Cardiac muscle cell (in vitro differentiated cells and primary cell): ENCODE measurements at regions not wholly inside any gene's neighbourhood (a gene's known extent, or its start where the extent isn't known, plus 50 kb on each side); places are given as distances from the start of the nearest gene placed in this dataset.
"Not testable (repeated sequence)": the region's sequence is repeated elsewhere in the genome, so short reads cannot be mapped to it uniquely, and the experiment has no call there.

Experiments used
- DNase-seq, 2 donors: peaks; one replicate each; pipeline versions ENCODE4 v3.0.0 to v3.0.0-alpha.2; 2010 to 2017; ENCODE audit warnings: low read depth in 1 of 2, low spot score in 1 of 2
- H3K27ac ChIP-seq: fragments of 200-600 bp; sonication (generic); 2 replicates; pipeline ENCODE4 v1.5.1; 2016
- H3K27me3 ChIP-seq: fragments of 200-600 bp; sonication (generic); 2 replicates; pipeline ENCODE4 v1.6.0; 2016; ENCODE audit warnings: control low read depth
- H3K36me3 ChIP-seq: fragments of 200-600 bp; sonication (generic); 2 replicates; pipeline ENCODE4 v1.5.1; 2016; ENCODE audit warnings: control low read depth
- H3K4me1 ChIP-seq: fragments of 200-600 bp; sonication (generic); 2 replicates; pipeline ENCODE4 v1.8.1; 2017; ENCODE audit warnings: low read depth, mild to moderate bottlenecking, mixed run types
- H3K4me3 ChIP-seq: fragments of 200-600 bp; sonication (generic); 2 replicates; pipeline ENCODE4 v1.5.1; 2016; ENCODE audit warnings: mild to moderate bottlenecking
- H3K9me3 ChIP-seq: fragments of 200-600 bp; sonication (generic); 2 replicates; pipeline ENCODE4 v1.5.1; 2017; ENCODE audit warnings: low read depth, mild to moderate bottlenecking, control low read depth
- CTCF ChIP-seq: IDR thresholded peaks from 2 replicates; pipeline ENCODE4 v1.5.1; 2012; ENCODE audit warnings: low read depth, mild to moderate bottlenecking, low read length

- Histone ChIP-seq H3K4me1 (peaks cover 5% of the 10 kb centered on the region), H3K27ac (no peak overlapping the region), H3K4me3 (no peak overlapping the region), H3K27me3 (no peaks in the 10 kb centered on the region), H3K9me3 (no peaks in the 10 kb centered on the region), H3K36me3 (no peaks in the 10 kb centered on the region)
- no peak for TF ChIP-seq CTCF
- no peak for DNase-seq
These were observed 106.6 kb upstream of the ALDH1A3 start for GRCh38 chr15:100772892-100773520.

GRCh38 chr15:100774044-100774443 is 105.6 kb upstream of the ALDH1A3 start:
- not testable (repeated sequence) for H3K9me3 ChIP-seq, DNase-seq, H3K4me3 ChIP-seq

DNA sequence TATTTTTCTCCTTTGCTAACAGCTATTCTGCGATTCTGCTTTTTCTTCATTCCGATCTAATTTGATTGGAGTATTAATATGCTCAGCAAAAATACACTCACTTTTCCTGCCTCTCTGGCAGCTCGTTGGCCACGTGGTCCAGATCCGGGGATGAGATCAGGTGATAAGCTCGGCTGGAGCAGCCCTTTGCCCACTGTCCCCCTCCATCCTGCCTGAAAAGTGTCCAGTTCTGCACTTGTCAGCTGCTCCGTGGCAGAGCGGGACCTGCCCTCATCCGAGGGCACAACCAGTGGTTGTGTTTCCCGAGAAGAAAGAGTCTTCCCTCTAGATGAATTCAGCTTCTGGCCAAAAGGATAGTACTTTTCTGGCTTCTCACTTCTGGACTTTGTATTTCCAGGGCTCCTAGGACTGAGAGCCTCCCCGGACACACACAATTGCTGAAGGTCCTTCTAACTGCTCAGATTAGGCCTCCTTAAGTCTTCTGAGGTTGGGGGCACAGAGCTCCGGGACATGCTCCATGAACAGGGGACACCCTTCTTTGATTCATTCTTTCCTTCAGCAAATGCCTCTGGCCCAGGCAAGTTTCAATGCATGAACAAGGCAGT is 103.9 kb upstream of the ALDH1A3 start:
- no peak for DNase-seq
- no peaks in the 10 kb centered on the region for H3K36me3 ChIP-seq
- no peak overlapping the region for H3K4me3 ChIP-seq
- no peak overlapping the region for H3K27ac ChIP-seq
- no peaks in the 10 kb centered on the region for H3K9me3 ChIP-seq
- no peaks in the 10 kb centered on the region for H3K27me3 ChIP-seq
- no peak for TF ChIP-seq CTCF
- H3K4me1 ChIP-seq: peaks cover 5% of the 10 kb centered on the region

More at GRCh38 chr15:100774044-100774443, 105.6 kb upstream of the ALDH1A3 start:
- not testable (repeated sequence) for H3K27me3 ChIP-seq, H3K4me1 ChIP-seq, H3K27ac ChIP-seq, H3K36me3 ChIP-seq

DNA sequence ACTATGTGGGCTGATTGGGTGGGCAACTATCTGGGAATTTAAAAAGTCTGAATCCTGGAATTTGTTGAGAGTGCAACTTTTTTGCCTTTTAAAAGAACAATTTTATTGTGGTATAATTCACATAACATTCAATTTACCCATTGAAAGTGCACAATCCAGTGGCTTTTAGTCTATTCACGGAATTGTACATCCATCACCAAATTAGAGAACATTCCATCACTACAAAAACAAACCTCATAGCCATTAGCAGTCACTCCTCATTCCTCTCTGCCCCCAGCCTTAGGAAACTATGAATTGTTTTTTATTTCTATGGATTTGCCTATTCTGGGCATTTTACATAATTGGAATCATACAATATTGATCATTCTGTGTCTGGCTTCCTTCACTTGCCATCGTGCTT is 101.8 kb upstream of the ALDH1A3 start:
- no peaks in the 10 kb centered on the region for H3K9me3 ChIP-seq
- H3K27ac ChIP-seq: no peak overlapping the region
- peaks cover 3% of the 10 kb centered on the region for H3K4me1 ChIP-seq
- TF ChIP-seq CTCF: no peak
- no peaks in the 10 kb centered on the region for H3K36me3 ChIP-seq
- no peak for DNase-seq
- no peaks in the 10 kb centered on the region for H3K27me3 ChIP-seq
- H3K4me3 ChIP-seq: no peak overlapping the region

- Histone ChIP-seq H3K27me3 (no peaks in the 10 kb centered on the region), H3K9me3 (no peaks in the 10 kb centered on the region), H3K36me3 (no peaks in the 10 kb centered on the region), H3K4me3 (no peak overlapping the region), H3K27ac (no peak overlapping the region), H3K4me1 (no peaks in the 10 kb centered on the region)
- TF ChIP-seq CTCF: no peak
- no peak for DNase-seq
These were observed 100.8 kb upstream of the ALDH1A3 start for GRCh38 chr15:100778831-100779288.

- no peak for DNase-seq
- no peak overlapping the region for H3K4me3 ChIP-seq
- TF ChIP-seq CTCF: no peak
- no peaks in the 10 kb centered on the region for H3K4me1 ChIP-seq
- H3K36me3 ChIP-seq: no peaks in the 10 kb centered on the region
- no peak overlapping the region for H3K27ac ChIP-seq
- no peaks in the 10 kb centered on the region for H3K27me3 ChIP-seq
- H3K9me3 ChIP-seq: no peaks in the 10 kb centered on the region
These were observed 100.1 kb upstream of the ALDH1A3 start for GRCh38 chr15:100779331-100780207.
